Suprapubic skin (tissue), 4 donors: ENCODE measurements at regions not wholly inside any gene's neighbourhood (a gene's known extent, or its start where the extent isn't known, plus 50 kb on each side); places are given as distances from the start of the nearest gene placed in this dataset.

Source experiments
- CTCF ChIP-seq, 2 donors: fragments of 200-600 bp in 1 of 2; fragments of 450-650 bp in 1 of 2; sonication (generic) in 1 of 2; IDR thresholded peaks; one replicate each; pipeline ENCODE4 v1.5.1; 2016 to 2019; ENCODE audit warnings: antibody characterized with exemption in 2 of 2, mild to moderate bottlenecking in 1 of 2, moderate library complexity in 1 of 2
- POLR2A ChIP-seq, 2 donors: fragments of 450-650 bp; IDR thresholded peaks; one replicate each; pipeline ENCODE4 v1.6.1; 2017; ENCODE audit warnings: antibody characterized with exemption in 2 of 2, mild to moderate bottlenecking in 2 of 2, moderate library complexity in 2 of 2
- POLR2AphosphoS5 ChIP-seq, 3 donors: sonication (generic); formaldehyde crosslinking; IDR thresholded peaks; one replicate each; pipeline ENCODE4 v1.6.1; 2017; ENCODE audit warnings: antibody characterized with exemption in 3 of 3

- TF ChIP-seq POLR2AphosphoS5 (IDR thresholded peaks at IDR 0.05) (no peak), CTCF (IDR thresholded peaks at IDR 0.05) (no peak), POLR2A (IDR thresholded peaks at IDR 0.05) (no peak)
Measured at GRCh38 chr15:20294651-20295237, 246.9 kb downstream of the GOLGA6L6 start.
